GM12873 (cell line): ENCODE measurements at regions not wholly inside any gene's neighbourhood (a gene's known extent, or its start where the extent isn't known, plus 50 kb on each side); places are given as distances from the start of the nearest gene placed in this dataset.

ENCODE experiments used
- CTCF ChIP-seq: IDR thresholded peaks from 2 replicates; pipeline ENCODE4 v1.5.1; 2012; ENCODE audit warnings: low read depth, mild to moderate bottlenecking, moderate library complexity, low read length, control low read depth; ENCODE audit not compliant: insufficient read depth; ENCODE audit errors: missing control alignments

- TF ChIP-seq CTCF, result no peak
Observed at GRCh38 chrX:98931216-98931615, 1478.9 kb downstream of the PCDH19 start.

- TF ChIP-seq CTCF, result no peak
Observed at GRCh38 chrX:98924511-98924910, 1485.6 kb downstream of the PCDH19 start.

GRCh38 chrX:98897191-98897590, 1512.9 kb downstream of the PCDH19 start:
- TF ChIP-seq CTCF, result no peak

GRCh38 chrX:98850639-98851038, 1559.4 kb downstream of the PCDH19 start:
- peak; percentile 39 for TF ChIP-seq CTCF
